GM12878 (cell line): ENCODE measurements at regions not wholly inside any gene's neighbourhood (a gene's known extent, or its start where the extent isn't known, plus 50 kb on each side); places are given as distances from the start of the nearest gene placed in this dataset.

Experiments used
- ATAC-seq: fragments of 200-7000 bp; cut with Tn5 transposase; 3 replicates; pipeline ENCODE4 v1.9.1; 2020; ENCODE audit warnings: mild to moderate bottlenecking, moderate library complexity
- BruUV-seq: library from RNA; stranded (reverse); fragments of 400-500 nt; replicated peaks from 2 replicates; lab custom pipeline; 2021; lab: Mats Ljungman, UMichigan
- CTCF ChIA-PET: fragments of 300-600 bp; sonication (Branson Sonifier 250); formaldehyde crosslinking; extraction: SDS; loops from one replicate; lab custom pipeline; 2021; ENCODE audit warnings: inconsistent platforms; lab: Yijun Ruan, JAX
- POLR2A ChIA-PET: fragments of 350-600 bp; formaldehyde crosslinking; extraction: SDS; loops from one replicate; lab custom pipeline; 2021; ENCODE audit warnings: inconsistent platforms; lab: Charles Lee
- RAD21 ChIA-PET: fragments of 300-600 bp; sonication (Branson Sonifier 250); formaldehyde crosslinking; loops from one replicate; lab custom pipeline; 2023; ENCODE audit warnings: antibody characterized with exemption; ENCODE audit not compliant: unreplicated experiment; lab: Charles Lee
- SMC1A ChIA-PET: fragments of 300-600 bp; sonication (Branson Sonifier 250); formaldehyde crosslinking; loops from one replicate; lab custom pipeline; 2023; ENCODE audit not compliant: unreplicated experiment, uncharacterized antibody; lab: Charles Lee
- DNase-seq: peaks from one replicate; pipeline ENCODE4 v3.0.0-alpha.2; 2011; ENCODE audit warnings: low read depth, low spot score
- FAIRE-seq: peaks from 3 replicates; lab custom pipeline; 2011; peaks lifted over from hg19 to GRCh38; lab: Jason Lieb, UNC
- H2AFZ ChIP-seq: 2 replicates; pipeline ENCODE4 v1.6.0; 2011; ENCODE audit warnings: low read depth, low read length, control low read depth; ENCODE audit not compliant: control insufficient read depth
- H3K27ac ChIP-seq: 2 replicates; pipeline ENCODE4 v1.5.1; 2011; ENCODE audit warnings: control low read depth; ENCODE audit not compliant: control insufficient read depth, insufficient read depth
- H3K27me3 ChIP-seq, 2 experiments: replicated peaks in 1 of 2; 2 replicates each; pipeline versions ENCODE4 v1.6.0 to v1.6.1; 2011; ENCODE audit warnings: low read length in 1 of 2; ENCODE audit not compliant: control insufficient read depth in 2 of 2, insufficient read depth in 2 of 2
- H3K36me3 ChIP-seq, 2 experiments: 2 replicates each; pipeline ENCODE4 v1.5.1; 2011; ENCODE audit warnings: low read length in 1 of 2; ENCODE audit not compliant: control insufficient read depth in 2 of 2, insufficient read depth in 2 of 2
- H3K4me1 ChIP-seq: 2 replicates; pipeline ENCODE4 v1.6.1; 2011; ENCODE audit warnings: mild to moderate bottlenecking, low read length, moderate library complexity, mixed read lengths; ENCODE audit not compliant: control insufficient read depth, insufficient read depth
- H3K4me2 ChIP-seq: 2 replicates; pipeline ENCODE4 v1.6.0; 2011; ENCODE audit warnings: control low read depth; ENCODE audit not compliant: control insufficient read depth, insufficient read depth
- H3K4me3 ChIP-seq: fragments of 200-600 bp; sonication (generic); 2 replicates; pipeline ENCODE4 v1.5.1; 2016
- H3K79me2 ChIP-seq: 2 replicates; pipeline ENCODE4 v1.6.0; 2011; ENCODE audit warnings: low read length; ENCODE audit not compliant: control insufficient read depth, insufficient read depth
- H3K9ac ChIP-seq: 2 replicates; pipeline ENCODE4 v1.8.0; 2011; ENCODE audit warnings: low read length, control low read depth, mixed read lengths; ENCODE audit not compliant: control insufficient read depth, insufficient read depth
- H3K9me3 ChIP-seq: replicated peaks from 3 replicates; pipeline ENCODE4 v1.5.1; 2011; ENCODE audit warnings: mild to moderate bottlenecking, low read length; ENCODE audit not compliant: control insufficient read depth, insufficient read depth
- H4K20me1 ChIP-seq: 2 replicates; pipeline ENCODE4 v1.6.0; 2011; ENCODE audit not compliant: control insufficient read depth, insufficient read depth
- BCL11A ChIP-seq: IDR thresholded peaks from 2 replicates; pipeline ENCODE4 v1.6.1; 2011; ENCODE audit warnings: low read depth, low read length
- BMI1 ChIP-seq: fragments of 450-650 bp; IDR thresholded peaks from 2 replicates; pipeline ENCODE4 v1.6.1; 2016; ENCODE audit warnings: mild to moderate bottlenecking, moderate library complexity, borderline replicate concordance
- EP300 ChIP-seq, 2 experiments: fragments of 150-350 bp in 1 of 2; IDR thresholded peaks; 2 replicates each; pipeline ENCODE4 v1.6.1; 2011 to 2012; ENCODE audit warnings: low read depth in 2 of 2, low read length in 2 of 2, borderline replicate concordance in 1 of 2, improper control_type of control experiment in 1 of 2, inconsistent platforms in 1 of 2; ENCODE audit not compliant: control insufficient read depth in 1 of 2
- GABPA ChIP-seq: IDR thresholded peaks from 2 replicates; pipeline ENCODE4 v1.6.1; 2014; ENCODE audit warnings: antibody characterized with exemption, low read depth, mild to moderate bottlenecking, inconsistent platforms
- GATAD2B ChIP-seq: fragments of 450-650 bp; conservative IDR thresholded peaks from 2 replicates; pipeline ENCODE4 v1.6.1; 2017; ENCODE audit warnings: low read depth, mild to moderate bottlenecking, moderate library complexity
- HCFC1 ChIP-seq: fragments of 150-350 bp; IDR thresholded peaks from 2 replicates; pipeline ENCODE4 v1.6.1; 2014; ENCODE audit warnings: low read length
- HDAC6 ChIP-seq: fragments of 200-600 bp; sonication (generic); IDR thresholded peaks from one replicate; pipeline ENCODE4 v1.8.0; 2017; ENCODE audit warnings: antibody characterized with exemption; ENCODE audit not compliant: unreplicated experiment
- IRF3 ChIP-seq: fragments of 450-650 bp; IDR thresholded peaks from 2 replicates; pipeline ENCODE4 v1.6.1; 2014; ENCODE audit warnings: mild to moderate bottlenecking
- PAX8 ChIP-seq: fragments of 450-650 bp; IDR thresholded peaks from 2 replicates; pipeline ENCODE4 v1.6.1; 2017; ENCODE audit warnings: mild to moderate bottlenecking, moderate library complexity
- POLR2A ChIP-seq: IDR thresholded peaks from 2 replicates; pipeline ENCODE4 v1.6.1; 2011; ENCODE audit warnings: low read depth, mild to moderate bottlenecking, low read length
- POU2F2 ChIP-seq: IDR thresholded peaks from 3 replicates; pipeline ENCODE4 v1.6.1; 2011; ENCODE audit warnings: low read depth, mild to moderate bottlenecking, low read length, borderline replicate concordance
- RAD21 ChIP-seq: IDR thresholded peaks from 2 replicates; pipeline ENCODE4 v1.6.1; 2011; ENCODE audit warnings: mild to moderate bottlenecking, low read depth, low read length, moderate library complexity; ENCODE audit not compliant: insufficient read depth
- SKIL ChIP-seq: fragments of 450-650 bp; IDR thresholded peaks from 2 replicates; pipeline ENCODE4 v1.6.1; 2017; ENCODE audit warnings: mild to moderate bottlenecking, low read depth, inconsistent platforms; ENCODE audit not compliant: poor library complexity, severe bottlenecking
- SP1 ChIP-seq: IDR thresholded peaks from one replicate; pipeline ENCODE4 v1.6.1; 2011; ENCODE audit warnings: low read depth, low read length
- SPI1 ChIP-seq: IDR thresholded peaks from 2 replicates; pipeline ENCODE4 v1.6.1; 2011; ENCODE audit warnings: low read depth, mild to moderate bottlenecking, low read length, moderate library complexity, borderline replicate concordance; ENCODE audit not compliant: insufficient read depth
- YY1 ChIP-seq: IDR thresholded peaks from 2 replicates; pipeline ENCODE4 v1.6.1; 2011; ENCODE audit warnings: low read depth, mild to moderate bottlenecking, low read length
- ZNF687 ChIP-seq: fragments of 450-650 bp; IDR thresholded peaks from 2 replicates; pipeline ENCODE4 v1.6.1; 2017; ENCODE audit warnings: mild to moderate bottlenecking, moderate library complexity
- WGBS: methylation state at CpG from one replicate; pipeline ENCODE4 v1.1.6; 2016; ENCODE audit warnings: low lambda C conversion rate; ENCODE audit not compliant: insufficient replicate concordance, insufficient coverage; ENCODE audit errors: missing lambda C conversion rate; 5-methylcytosine and 5-hydroxymethylcytosine counted together
- in situ Hi-C: fragments of 300-500 bp; cut with MboI; formaldehyde crosslinking; loops from 9 replicates; pipeline ENCODE4 v1.14.3; 2018; ENCODE audit warnings: mixed read lengths
- intact Hi-C: fragments of 100-400 bp; cut with micrococcal nuclease; formaldehyde crosslinking; loops from one replicate; pipeline ENCODE4 v1.14.2; 2022; ENCODE audit not compliant: unreplicated experiment

GRCh38 chrX:88416965-88417364 is 330.1 kb upstream of the CPXCR1 start:
- H3K27me3 ChIP-seq = no peaks in the 10 kb centered on the region
- WGBS = 11% methylated on average over 4 of the region's 4 CpGs
- RAD21 ChIA-PET = no interaction called here
- SMC1A ChIA-PET = no interaction called here
- POLR2A ChIA-PET = no interaction called here
- no peak for DNase-seq
- in situ Hi-C loops = no loop called here
- FAIRE-seq = no peak
- CTCF ChIA-PET = no interaction called here
- no peaks in the 10 kb centered on the region for H3K36me3 ChIP-seq
- no peak overlapping the region for H3K4me3 ChIP-seq
- H3K9me3 ChIP-seq = no peaks in the 10 kb centered on the region
- H3K9ac ChIP-seq = no peak overlapping the region
- no peaks in the 10 kb centered on the region for H3K79me2 ChIP-seq
- no peak overlapping the region for H2AFZ ChIP-seq
- H3K27ac ChIP-seq = no peak overlapping the region
- H3K4me2 ChIP-seq = no peak overlapping the region
- peak; percentile 91 for ATAC-seq
- no peaks in the 10 kb centered on the region for H3K4me1 ChIP-seq
- no TSS peak for BruUV-seq
- intact Hi-C loops = no loop called here
- H4K20me1 ChIP-seq = no peaks in the 10 kb centered on the region
- no peak for TF ChIP-seq SKIL
- TF ChIP-seq BCL11A = peak; percentile 50; the same call in 1 of the 2 replicates
- no peak for TF ChIP-seq HDAC6
- TF ChIP-seq IRF3 = no peak
- peak; percentile 43 to 55; a peak in 2 of 4 replicates for TF ChIP-seq EP300 (IDR thresholded peaks at IDR 0.05; ENCODE audit: borderline replicate concordance in 1 of 2, control insufficient read depth in 1 of 2, low read depth in 2 of 2, low read length in 2 of 2)
- no peak for TF ChIP-seq ZNF687
- TF ChIP-seq GABPA = no peak
- no peak for TF ChIP-seq POLR2A
- TF ChIP-seq YY1 = no peak
- TF ChIP-seq SPI1 = peak; percentile 53; the same call in 1 of the 2 replicates
- TF ChIP-seq POU2F2 = no peak
- TF ChIP-seq RAD21 = no peak
- no peak for TF ChIP-seq HCFC1
- peak; percentile 62; the same call in 1 of the 2 replicates for TF ChIP-seq BMI1
- no peak for TF ChIP-seq GATAD2B
- no peak for TF ChIP-seq PAX8
- no peak for TF ChIP-seq SP1
